ENCODE measurements at regions not wholly inside any gene's neighbourhood (a gene's known extent, or its start where the extent isn't known, plus 50 kb on each side); places are given as distances from the start of the nearest gene placed in this dataset.
A peak's percentile ranks its signal among the peaks of the same experiment; 100 is the strongest.
"Not testable (repeated sequence)": the region's sequence is repeated elsewhere in the genome, so short reads cannot be mapped to it uniquely, and the experiment has no call there.

GRCh38 chr17:45580924-45581323, 90.4 kb upstream of the PLEKHM1 start:
- DNase-seq (ENCODE audit: insufficient read length, low spot score) = no peak
- no peak for FAIRE-seq

GRCh38 chr17:45581860-45582259, 91.3 kb upstream of the PLEKHM1 start:
- TF ChIP-seq POLR2A (IDR thresholded peaks at IDR 0.05; ENCODE audit: low read depth, low read length) = no peak
- DNase-seq (ENCODE audit: insufficient read length, low spot score) (no peak), FAIRE-seq (no peak)

More at GRCh38 chr17:45580924-45581323, 90.4 kb upstream of the PLEKHM1 start:
- no peak for TF ChIP-seq POLR2A (IDR thresholded peaks at IDR 0.05; ENCODE audit: low read depth, low read length)

GRCh38 chr17:45584092-45585036, 93.8 kb upstream of the PLEKHM1 start:
- no peak for FAIRE-seq
- no peak for TF ChIP-seq POLR2A (IDR thresholded peaks at IDR 0.05; ENCODE audit: low read depth, low read length)
- peak; percentile 75 for DNase-seq (ENCODE audit: insufficient read length, low spot score)

DNA sequence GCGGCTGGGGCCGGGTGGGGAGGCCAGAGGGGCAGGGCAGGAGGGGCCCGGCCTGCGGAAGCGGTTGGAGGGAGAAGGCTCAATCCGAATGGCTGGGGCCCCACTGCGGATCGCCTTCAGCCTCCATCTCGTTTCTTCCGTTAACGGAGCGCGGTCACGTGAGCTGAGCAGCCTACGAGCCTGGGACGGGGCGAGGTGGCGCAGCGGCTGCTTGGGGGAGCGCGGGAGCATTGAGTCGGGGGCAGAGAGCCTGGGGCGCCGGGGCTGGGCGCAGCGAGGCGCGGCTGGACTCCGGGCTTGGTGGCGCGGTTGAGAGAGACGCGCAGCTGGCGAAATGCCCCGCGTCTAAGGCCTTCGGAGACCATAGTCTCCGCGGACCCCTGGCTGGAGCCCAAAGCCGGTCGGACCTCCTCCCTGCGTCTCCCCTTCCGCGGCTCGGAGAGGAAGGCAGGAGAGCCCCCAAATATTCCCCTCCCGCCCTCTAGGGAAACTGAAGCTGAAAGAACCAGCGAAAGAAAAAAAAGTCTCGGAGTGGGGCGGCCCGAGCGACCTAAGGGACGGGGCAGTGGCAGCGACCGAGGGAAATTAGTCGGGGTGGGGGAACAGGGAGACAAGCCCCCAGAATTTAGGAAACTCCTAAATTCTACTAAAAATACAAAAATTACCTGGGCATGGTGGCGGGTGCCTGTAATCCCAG, 94.7 kb upstream of the PLEKHM1 start:
- not testable (repeated sequence) for FAIRE-seq
- DNase-seq (ENCODE audit: insufficient read length, low spot score) = peak; percentile 55

DNA sequence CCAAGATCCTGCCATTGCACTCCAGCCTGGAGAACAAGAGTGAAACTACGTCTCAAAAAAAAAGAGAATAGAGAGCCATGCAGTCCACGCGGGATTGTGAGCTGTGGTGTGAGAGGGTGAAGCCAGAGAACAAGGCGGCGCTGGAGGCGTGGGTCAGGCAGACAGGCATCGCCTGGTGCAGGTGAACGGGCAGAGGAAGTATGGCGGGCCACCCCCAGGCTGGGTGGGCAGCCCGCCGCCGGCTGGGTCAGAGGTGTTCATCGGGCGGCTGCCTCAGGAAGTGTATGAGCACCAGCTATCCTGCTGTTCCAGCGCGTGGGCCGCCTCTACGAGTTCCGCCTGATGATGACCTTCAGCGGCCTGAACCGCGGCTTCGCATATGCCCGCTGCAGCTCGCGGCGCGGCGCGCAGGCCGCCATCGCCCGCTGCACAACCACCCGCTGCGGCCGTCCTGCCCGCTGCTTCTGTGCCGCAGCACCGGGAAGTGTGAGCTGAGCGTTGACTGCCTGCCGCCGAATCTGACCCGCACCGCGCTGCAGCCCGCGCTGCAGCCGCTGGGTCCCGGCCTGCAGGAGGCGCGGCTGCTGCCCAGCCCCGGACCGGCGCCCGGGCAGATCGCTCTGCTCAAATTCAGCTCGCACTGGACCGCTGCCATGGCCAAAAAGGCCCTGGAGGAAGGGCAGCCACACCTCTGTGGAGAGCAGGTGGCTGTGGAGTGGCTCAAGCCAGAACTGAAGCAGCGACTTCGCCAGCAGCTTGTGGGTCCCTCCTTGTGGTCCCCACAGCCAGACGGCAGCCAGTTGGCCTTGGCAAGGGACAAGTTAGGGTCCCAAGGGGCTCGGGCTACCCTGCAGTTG, 95.5 kb upstream of the PLEKHM1 start:
- not testable (repeated sequence) for DNase-seq (ENCODE audit: insufficient read length, low spot score); FAIRE-seq

More for the DNA sequence above, 94.7 kb upstream of the PLEKHM1 start:
- TF ChIP-seq POLR2A (IDR thresholded peaks at IDR 0.05; ENCODE audit: low read depth, low read length) = peak; percentile 53; the same call in 1 of the 2 replicates

DNA sequence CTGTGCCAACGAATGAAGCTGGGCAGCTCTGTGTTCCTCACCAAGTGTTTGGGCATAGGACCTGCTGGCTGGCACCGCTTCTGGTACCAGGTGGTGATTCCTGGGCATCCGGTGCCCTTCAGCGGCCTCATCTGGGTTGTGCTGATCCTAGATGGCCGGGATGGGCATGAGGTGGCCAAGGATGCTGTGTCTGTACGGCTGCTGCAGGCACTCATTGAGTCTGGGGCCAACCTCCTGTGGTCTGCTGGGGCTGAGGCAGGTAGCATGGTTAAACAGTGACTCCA, 96.1 kb upstream of the PLEKHM1 start:
- not testable (repeated sequence) for DNase-seq (ENCODE audit: insufficient read length, low spot score); FAIRE-seq

GRCh38 chr17:45592433-45592923, 102.0 kb upstream of the PLEKHM1 start:
- peak; percentile 54 for DNase-seq (ENCODE audit: insufficient read length, low spot score)

GRCh38 chr17:45596347-45596746, 105.8 kb upstream of the PLEKHM1 start:
- not testable (repeated sequence) for FAIRE-seq; DNase-seq (ENCODE audit: insufficient read length, low spot score)

More at GRCh38 chr17:45592433-45592923, 102.0 kb upstream of the PLEKHM1 start:
- FAIRE-seq = peak; percentile 11

DNA sequence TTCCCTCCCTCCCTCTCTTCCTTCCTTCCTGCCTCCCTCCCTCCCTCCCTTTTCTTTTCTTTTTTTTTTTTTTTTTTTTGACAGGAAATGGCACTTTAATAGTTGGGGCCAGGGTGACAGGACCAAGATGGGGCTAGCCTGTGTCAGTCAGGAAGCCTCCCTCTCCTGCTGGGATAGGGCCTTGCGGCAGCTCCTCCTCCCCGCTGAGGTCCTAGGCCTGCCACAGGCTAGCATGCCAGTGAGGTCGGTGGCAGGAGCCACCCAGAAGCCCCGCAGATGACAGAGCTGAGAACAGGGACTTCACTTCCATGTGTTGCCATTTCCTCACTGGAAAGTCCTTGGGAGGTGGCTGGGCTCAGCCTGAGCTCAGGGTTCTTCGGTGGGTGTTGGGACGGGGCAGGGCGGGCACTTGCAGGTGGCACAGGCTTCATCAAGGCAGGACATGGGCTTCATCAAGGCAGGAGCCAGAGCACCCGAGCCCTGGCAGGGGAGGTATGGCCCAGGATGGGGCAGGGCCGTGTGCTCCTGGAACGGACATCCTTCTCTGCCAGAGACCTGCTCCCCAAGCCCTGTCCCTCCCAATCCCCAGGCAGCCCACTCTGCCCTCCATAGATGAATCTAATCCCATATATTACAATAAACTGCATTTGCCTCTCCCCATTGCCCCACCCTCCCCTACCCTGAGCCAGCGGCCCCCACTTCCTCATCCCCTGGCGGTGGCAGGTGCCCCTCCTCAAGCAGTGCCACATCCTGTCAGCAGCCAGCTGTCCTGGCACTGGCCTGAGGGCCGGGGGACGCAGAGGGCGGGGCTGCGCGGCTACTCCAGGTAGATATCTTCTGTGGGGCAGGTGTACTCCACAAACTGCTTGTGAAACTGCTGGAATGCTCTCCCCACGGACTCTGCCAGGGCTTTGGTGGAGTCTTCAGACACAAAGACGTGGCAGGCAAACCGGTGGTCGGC, 109.8 kb upstream of the PLEKHM1 start:
- not testable (repeated sequence) for FAIRE-seq; DNase-seq (ENCODE audit: insufficient read length, low spot score)

DNA sequence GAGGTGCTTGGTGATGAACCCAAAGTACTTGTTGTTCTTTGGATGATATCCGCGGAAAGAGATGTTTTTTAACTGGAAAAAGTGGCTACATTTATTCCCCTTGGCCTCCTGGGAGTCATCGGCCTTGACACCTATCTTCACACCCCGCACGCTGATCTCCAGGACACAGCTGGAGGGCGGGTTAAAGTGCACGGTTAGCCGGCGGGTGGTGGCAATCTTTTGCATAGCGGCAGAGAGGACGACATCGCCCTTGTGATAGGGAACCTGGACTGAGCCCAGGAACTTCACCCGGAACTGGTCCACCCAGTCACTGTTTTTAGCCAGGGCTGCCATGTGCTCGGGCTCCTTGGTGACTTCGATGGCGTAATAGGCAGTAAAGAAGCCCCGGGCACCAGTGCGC, 110.5 kb upstream of the PLEKHM1 start:
- FAIRE-seq = not testable (repeated sequence)

GRCh38 chr17:45601605-45602539, 111.4 kb upstream of the PLEKHM1 start:
- DNase-seq (ENCODE audit: insufficient read length, low spot score); FAIRE-seq: not testable (repeated sequence)

More for the DNA sequence above, 110.5 kb upstream of the PLEKHM1 start:
- not testable (repeated sequence) for DNase-seq (ENCODE audit: insufficient read length, low spot score)

GRCh38 chr17:45605751-45606150, 115.2 kb upstream of the PLEKHM1 start:
- not testable (repeated sequence) for FAIRE-seq; DNase-seq (ENCODE audit: insufficient read length, low spot score)

- DNase-seq (ENCODE audit: insufficient read length, low spot score) (peak; percentile 65), FAIRE-seq (peak; percentile 99)
Measured at GRCh38 chr17:45619984-45620405, 129.5 kb upstream of the PLEKHM1 start.

DNA sequence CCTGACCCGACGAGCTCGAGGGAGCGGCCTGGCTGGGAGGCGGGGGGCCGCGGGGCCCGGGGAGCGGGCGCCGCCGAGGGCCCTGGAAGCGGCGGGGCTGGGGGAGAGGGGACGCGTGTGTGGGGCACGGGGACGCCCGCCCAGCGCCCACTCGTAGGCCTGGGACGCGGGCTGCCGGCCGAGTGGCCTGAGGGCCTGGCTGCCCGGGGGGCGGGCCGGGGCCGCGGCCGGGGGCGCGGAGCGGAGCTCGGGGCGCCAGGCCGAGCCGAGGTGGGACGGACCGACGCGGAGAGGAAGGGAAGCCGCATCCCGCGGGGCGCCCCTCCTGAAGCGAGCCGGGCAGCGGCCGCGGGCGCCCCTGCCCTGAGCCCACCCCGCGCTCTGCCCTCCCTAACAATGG, 129.9 kb upstream of the PLEKHM1 start:
- not testable (repeated sequence) for DNase-seq (ENCODE audit: insufficient read length, low spot score); FAIRE-seq

DNA sequence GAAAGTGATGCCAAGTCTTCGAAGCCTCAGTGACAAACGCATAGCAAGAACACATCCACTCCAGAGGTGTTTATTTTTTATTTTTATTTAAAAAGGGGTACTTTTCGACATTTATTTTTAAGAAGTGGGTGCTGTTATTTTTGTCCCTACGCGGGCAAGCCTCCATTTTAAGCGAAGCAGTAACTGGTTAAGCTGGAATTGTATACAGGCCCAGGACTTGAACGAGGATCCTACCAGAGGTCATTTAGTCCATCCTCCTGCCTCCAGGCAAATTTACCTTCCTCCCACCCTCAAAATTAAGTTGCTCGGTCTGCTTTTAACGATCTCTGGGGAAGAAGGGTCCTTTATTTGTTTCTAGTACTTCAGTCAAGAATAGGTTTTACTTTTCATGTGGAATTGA, 130.6 kb upstream of the PLEKHM1 start:
- not testable (repeated sequence) for DNase-seq (ENCODE audit: insufficient read length, low spot score); FAIRE-seq

- FAIRE-seq = not testable (repeated sequence)
Measured at GRCh38 chr17:45622295-45622694, 131.8 kb upstream of the PLEKHM1 start.

More at GRCh38 chr17:45622295-45622694, 131.8 kb upstream of the PLEKHM1 start:
- not testable (repeated sequence) for DNase-seq (ENCODE audit: insufficient read length, low spot score)

Data from H54 (cell line).